PC-3 (cell line): ENCODE measurements at regions not wholly inside any gene's neighbourhood (a gene's known extent, or its start where the extent isn't known, plus 50 kb on each side); places are given as distances from the start of the nearest gene placed in this dataset.

Experiments used
- EZH2phosphoT487 ChIP-seq: fragments of 300-600 bp; sonication (generic); IDR thresholded peaks from 2 replicates; pipeline ENCODE4 v1.6.1; 2018; ENCODE audit warnings: mild to moderate bottlenecking, antibody characterized with exemption, low read length, borderline replicate concordance
- TF ChIP-seq, protein P1 (sequence below): fragments of 300-600 bp; sonication (generic); conservative IDR thresholded peaks from 2 replicates; pipeline ENCODE4 v1.5.1; 2017; ENCODE audit warnings: antibody characterized with exemption, low read depth, mild to moderate bottlenecking, low read length

DNA sequence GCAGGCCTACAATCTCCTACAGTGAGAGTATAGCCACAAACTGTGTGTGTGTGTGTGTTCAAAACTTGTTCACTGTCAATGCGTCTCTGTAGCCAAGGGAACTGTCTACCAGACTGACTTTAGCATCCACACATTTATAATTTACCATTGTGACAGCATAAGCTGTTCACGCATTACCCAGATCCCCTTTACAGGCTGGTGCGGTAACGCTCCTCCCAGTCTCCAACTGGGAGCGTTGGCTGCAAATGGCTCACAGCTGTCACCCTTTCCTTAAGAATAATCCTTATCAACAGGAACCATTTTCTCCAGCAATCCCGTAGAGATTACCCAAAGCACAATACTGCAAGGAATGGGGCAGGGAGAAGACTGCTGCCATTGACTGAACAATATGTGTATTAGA, 199.5 kb downstream of the GPAM start:
- TF ChIP-seq, protein P1, sequence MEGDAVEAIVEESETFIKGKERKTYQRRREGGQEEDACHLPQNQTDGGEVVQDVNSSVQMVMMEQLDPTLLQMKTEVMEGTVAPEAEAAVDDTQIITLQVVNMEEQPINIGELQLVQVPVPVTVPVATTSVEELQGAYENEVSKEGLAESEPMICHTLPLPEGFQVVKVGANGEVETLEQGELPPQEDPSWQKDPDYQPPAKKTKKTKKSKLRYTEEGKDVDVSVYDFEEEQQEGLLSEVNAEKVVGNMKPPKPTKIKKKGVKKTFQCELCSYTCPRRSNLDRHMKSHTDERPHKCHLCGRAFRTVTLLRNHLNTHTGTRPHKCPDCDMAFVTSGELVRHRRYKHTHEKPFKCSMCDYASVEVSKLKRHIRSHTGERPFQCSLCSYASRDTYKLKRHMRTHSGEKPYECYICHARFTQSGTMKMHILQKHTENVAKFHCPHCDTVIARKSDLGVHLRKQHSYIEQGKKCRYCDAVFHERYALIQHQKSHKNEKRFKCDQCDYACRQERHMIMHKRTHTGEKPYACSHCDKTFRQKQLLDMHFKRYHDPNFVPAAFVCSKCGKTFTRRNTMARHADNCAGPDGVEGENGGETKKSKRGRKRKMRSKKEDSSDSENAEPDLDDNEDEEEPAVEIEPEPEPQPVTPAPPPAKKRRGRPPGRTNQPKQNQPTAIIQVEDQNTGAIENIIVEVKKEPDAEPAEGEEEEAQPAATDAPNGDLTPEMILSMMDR = no peak
- no peak for TF ChIP-seq EZH2phosphoT487
